Stomach smooth muscle (tissue), 2 donors: ENCODE measurements at regions not wholly inside any gene's neighbourhood (a gene's known extent, or its start where the extent isn't known, plus 50 kb on each side); places are given as distances from the start of the nearest gene placed in this dataset.
"Not testable (repeated sequence)": the region's sequence is repeated elsewhere in the genome, so short reads cannot be mapped to it uniquely, and the experiment has no call there.

ENCODE experiments used
- H3K27ac ChIP-seq: one replicate; pipeline ENCODE4 v1.7.0; 2013; ENCODE audit warnings: mild to moderate bottlenecking, low read length, inconsistent platforms
- H3K27me3 ChIP-seq, 2 donors: one replicate each; pipeline ENCODE4 v1.7.0; 2013; ENCODE audit warnings: low read length in 2 of 2; ENCODE audit not compliant: insufficient read depth in 2 of 2, control insufficient read depth in 1 of 2
- H3K36me3 ChIP-seq, 2 donors: one replicate each; pipeline ENCODE4 v1.7.0; 2013; ENCODE audit warnings: low read length in 2 of 2; ENCODE audit not compliant: control insufficient read depth in 2 of 2, insufficient read depth in 2 of 2
- H3K4me1 ChIP-seq: one replicate; pipeline ENCODE4 v1.7.0; 2013; ENCODE audit warnings: low read length; ENCODE audit not compliant: control insufficient read depth, insufficient read depth
- H3K4me3 ChIP-seq, 2 donors: one replicate each; pipeline ENCODE4 v1.7.0; 2013; ENCODE audit warnings: low read length in 2 of 2
- H3K9ac ChIP-seq, 2 donors: one replicate each; pipeline ENCODE4 v1.7.0; 2013; ENCODE audit warnings: low read length in 2 of 2, mild to moderate bottlenecking in 1 of 2
- H3K9me3 ChIP-seq, 2 donors: one replicate each; pipeline ENCODE4 v1.7.0; 2013; ENCODE audit warnings: low read length in 2 of 2; ENCODE audit not compliant: control insufficient read depth in 2 of 2
- donor health status: healthy.
- donor health status: Pancreatic carcinoma.

DNA sequence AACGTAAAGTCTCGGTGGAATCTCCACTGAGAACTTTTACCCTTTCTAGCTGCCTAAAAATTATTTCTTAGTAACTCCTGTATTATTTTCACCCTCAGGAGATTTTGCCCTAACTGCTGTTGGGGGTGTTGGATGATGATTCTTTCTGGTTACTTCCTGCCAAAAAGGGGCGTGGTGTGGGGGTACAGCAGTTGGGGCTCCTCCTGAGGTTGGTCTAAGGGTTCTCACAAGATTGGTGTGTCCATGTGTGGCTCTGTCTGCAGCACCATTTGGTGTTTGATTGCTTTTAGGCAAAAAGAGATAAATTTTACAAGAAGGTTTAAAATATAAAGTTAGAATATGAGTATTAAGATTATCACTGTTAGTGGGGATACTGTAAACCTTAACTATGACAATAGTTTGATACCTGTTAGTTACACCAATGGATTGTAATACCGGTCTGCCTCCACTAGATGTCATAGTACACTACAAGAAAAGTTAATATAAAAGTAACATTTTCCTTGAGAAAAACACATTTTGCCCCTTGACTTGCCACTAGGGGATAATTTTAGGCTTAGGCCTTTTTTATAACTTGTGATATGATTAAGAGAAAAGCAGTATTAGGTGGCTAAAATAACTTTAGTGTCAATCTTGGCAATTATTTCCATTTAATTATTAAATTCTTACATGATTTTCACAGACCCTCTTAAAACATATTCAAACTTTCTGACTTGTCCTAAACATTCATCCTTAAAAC, 928.7 kb downstream of the IPMK start:
- H3K4me1 ChIP-seq = no peaks in the 10 kb centered on the region
- H3K4me3 ChIP-seq = no peak overlapping the region
- H3K36me3 ChIP-seq = no peaks in the 10 kb centered on the region
- H3K9ac ChIP-seq = no peak overlapping the region
- no peaks in the 10 kb centered on the region for H3K9me3 ChIP-seq
- H3K27ac ChIP-seq = no peak overlapping the region
- no peaks in the 10 kb centered on the region for H3K27me3 ChIP-seq

DNA sequence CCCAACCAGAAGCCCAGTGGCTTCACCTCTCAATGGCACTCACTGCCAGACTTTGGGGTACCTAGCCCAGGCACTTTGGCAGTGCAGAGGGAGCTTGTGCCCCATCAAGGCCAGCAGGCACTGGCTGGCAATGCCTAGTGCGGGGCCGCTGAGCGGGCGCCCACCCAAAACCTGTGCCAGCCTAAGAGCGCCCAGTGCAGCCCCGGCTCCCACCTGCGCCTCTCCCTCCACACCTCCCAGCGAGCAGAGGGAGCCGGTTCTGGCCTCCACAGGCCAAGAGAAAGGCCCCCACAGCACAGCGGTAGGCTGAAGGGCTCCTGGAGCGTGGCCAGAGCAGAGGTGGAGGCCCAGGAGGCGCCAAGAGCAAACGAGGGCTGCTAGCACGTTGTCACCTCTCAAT, 930.8 kb downstream of the IPMK start:
- H3K27me3 ChIP-seq = no peaks in the 10 kb centered on the region
- H3K9me3 ChIP-seq = no peaks in the 10 kb centered on the region
- H3K27ac ChIP-seq = no peak overlapping the region
- no peaks in the 10 kb centered on the region for H3K4me1 ChIP-seq
- H3K36me3 ChIP-seq = no peaks in the 10 kb centered on the region
- no peak overlapping the region for H3K4me3 ChIP-seq
- H3K9ac ChIP-seq = no peak overlapping the region

DNA sequence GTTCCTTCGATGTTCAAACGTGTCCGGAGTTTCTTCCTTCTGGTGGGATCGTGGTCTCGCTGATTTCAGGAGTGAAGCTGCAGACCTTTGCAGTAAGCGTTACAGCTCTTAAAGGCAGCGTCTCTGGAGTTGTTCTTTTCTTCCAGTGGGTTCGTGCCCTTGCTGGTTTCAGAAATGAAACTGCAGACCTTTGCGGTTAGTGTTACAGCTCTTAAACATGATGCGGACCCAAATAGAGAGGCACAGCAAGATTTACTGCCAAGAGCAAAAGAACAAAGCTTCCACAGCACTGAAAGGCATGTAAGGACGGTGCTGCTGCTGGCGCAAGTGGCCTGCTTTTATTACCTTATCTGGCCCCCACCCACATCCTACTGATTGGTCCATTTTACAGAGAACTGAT, 931.4 kb downstream of the IPMK start:
- Histone ChIP-seq H3K27ac (no peak overlapping the region), H3K4me3 (no peak overlapping the region), H3K4me1 (no peaks in the 10 kb centered on the region), H3K27me3 (no peaks in the 10 kb centered on the region), H3K9me3 (no peaks in the 10 kb centered on the region), H3K36me3 (no peaks in the 10 kb centered on the region), H3K9ac (no peak overlapping the region)

DNA sequence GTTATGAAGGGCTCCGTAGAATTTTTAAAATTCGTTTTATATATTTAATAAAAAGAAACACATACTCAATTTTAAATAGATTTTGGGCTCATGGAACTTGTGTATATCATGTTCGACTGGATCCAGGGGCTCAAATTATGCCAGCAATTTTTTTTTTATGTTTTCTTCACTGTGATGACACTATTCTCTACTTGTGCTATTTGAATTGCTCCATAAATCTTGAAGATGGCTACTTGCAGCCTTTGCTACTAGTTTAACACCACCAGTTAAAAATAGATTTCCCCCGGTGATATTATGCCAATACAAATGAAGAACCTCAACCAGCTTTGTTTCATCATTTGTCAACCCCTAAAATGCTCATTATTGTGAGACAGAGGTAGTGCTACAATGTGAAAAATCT, 933.2 kb downstream of the IPMK start:
- H3K27me3 ChIP-seq = no peaks in the 10 kb centered on the region

DNA sequence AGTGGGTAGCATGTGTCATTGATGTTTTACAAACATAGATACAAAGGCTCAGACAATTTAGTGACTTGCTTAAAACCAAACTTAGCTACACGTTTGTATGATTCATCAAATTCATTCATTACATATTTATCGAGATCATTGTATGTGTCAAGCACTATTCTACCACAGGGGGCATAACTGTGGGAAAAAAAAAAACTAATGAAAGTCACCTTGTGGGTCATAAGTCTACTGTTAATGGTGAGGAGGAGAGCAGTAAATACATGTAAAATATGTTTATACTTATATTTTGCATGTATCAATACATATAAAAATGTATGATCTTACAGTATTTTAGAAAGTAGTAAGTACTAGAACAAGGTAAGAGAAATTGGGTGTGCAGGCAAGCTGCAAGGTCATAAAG, 933.8 kb downstream of the IPMK start:
- Histone ChIP-seq H3K36me3 (no peaks in the 10 kb centered on the region), H3K4me1 (no peaks in the 10 kb centered on the region), H3K9me3 (no peaks in the 10 kb centered on the region), H3K27ac (no peak overlapping the region), H3K27me3 (no peaks in the 10 kb centered on the region), H3K9ac (no peak overlapping the region), H3K4me3 (no peak overlapping the region)

More for the DNA sequence above, 933.2 kb downstream of the IPMK start:
- H3K9ac ChIP-seq = no peak overlapping the region
- no peak overlapping the region for H3K4me3 ChIP-seq
- no peaks in the 10 kb centered on the region for H3K4me1 ChIP-seq
- no peaks in the 10 kb centered on the region for H3K9me3 ChIP-seq
- no peaks in the 10 kb centered on the region for H3K36me3 ChIP-seq
- no peak overlapping the region for H3K27ac ChIP-seq

DNA sequence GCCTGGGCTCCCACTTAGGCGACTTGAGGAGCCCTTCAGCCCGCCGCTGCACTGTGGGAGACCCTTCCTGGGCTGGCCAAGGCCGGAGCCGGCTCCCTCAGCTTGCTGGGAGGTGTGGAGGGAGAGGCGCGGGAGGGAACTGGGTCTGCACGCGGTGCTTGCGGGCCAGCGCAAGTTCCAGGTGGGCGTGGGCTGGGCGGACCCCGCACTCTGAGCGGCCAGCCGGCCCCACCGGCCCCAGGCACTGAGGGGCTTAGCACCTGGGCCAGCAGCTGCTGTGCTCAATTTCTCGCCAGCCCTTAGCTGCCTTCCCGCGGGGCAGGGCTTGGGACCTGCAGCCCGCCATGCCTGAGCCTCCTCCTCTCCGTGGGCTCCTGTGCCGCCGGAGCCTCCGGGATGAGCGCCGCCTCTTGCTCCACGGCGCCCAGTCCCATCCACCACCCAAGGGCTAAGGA, 946.3 kb downstream of the IPMK start:
- H3K9me3 ChIP-seq, H3K4me3 ChIP-seq, H3K36me3 ChIP-seq, H3K9ac ChIP-seq, H3K27ac ChIP-seq, H3K4me1 ChIP-seq, H3K27me3 ChIP-seq: not testable (repeated sequence)

DNA sequence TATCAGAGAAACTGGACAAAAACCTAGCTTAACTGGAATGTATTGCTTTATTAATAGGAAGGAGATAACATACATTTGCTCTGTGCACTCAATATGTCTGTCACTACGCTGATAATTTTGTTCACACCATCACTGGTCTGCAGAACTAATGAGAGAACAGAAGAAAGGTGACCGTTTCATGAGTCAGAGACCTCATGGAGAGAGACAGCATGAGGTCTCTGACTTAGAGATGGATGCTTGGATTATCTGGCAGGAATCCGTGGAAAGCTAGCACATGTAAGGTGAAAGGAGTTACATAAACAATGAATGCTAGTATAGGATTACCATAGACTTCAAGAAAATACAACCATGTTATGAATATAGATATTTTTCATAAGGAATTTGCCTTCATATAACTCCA, 947.3 kb downstream of the IPMK start:
- H3K4me3 ChIP-seq = no peak overlapping the region
- no peaks in the 10 kb centered on the region for H3K4me1 ChIP-seq
- peaks cover 0 to 4% of the 10 kb centered on the region in 2 donors for H3K27me3 ChIP-seq
- H3K9me3 ChIP-seq = no peaks in the 10 kb centered on the region
- no peak overlapping the region for H3K9ac ChIP-seq
- H3K36me3 ChIP-seq = no peaks in the 10 kb centered on the region
- H3K27ac ChIP-seq = no peak overlapping the region

DNA sequence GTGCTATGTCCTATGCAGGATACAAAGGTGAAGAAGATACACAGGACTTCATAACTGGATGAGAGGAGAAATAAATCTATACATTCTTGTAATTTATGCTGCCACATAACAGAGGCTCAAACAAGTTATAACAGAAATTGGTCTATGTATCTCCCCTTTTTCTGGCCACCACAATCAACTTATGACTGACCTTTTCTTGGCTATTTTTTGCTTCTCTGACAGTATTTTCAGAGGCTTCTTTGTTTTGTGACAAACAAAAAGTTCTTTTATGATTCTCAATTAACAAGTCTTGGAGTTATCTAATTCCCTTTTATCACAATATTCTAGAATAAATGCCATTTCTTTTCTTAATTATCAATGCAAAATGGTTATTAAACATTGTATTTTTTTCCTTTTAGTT, 953.0 kb upstream of the ZWINT start:
- Histone ChIP-seq H3K9ac (no peak overlapping the region), H3K9me3 (no peaks in the 10 kb centered on the region), H3K27me3 (no peaks in the 10 kb centered on the region), H3K4me3 (no peak overlapping the region), H3K27ac (no peak overlapping the region), H3K36me3 (no peaks in the 10 kb centered on the region), H3K4me1 (no peaks in the 10 kb centered on the region)

DNA sequence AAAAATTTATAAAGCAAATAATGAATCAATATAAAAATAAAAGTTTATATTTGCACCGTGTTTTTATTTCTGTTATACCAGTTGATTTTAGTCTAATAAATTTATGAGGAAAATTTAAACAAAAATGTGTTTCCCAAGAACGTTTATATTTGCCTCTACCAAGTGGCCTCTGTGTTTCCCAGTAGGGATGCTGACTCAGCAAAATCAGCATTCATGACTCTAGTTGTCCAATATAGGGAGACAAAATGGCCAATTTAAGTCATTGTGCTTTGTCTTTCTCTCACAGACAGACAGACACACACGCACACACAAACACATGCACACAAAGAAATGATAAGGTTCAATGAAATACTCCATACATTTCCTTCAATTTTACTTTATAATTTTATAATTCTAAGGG, 942.5 kb upstream of the ZWINT start:
- H3K9ac ChIP-seq = no peak overlapping the region
- no peaks in the 10 kb centered on the region for H3K36me3 ChIP-seq
- H3K4me1 ChIP-seq = no peaks in the 10 kb centered on the region
- no peak overlapping the region for H3K4me3 ChIP-seq
- H3K27ac ChIP-seq = no peak overlapping the region
- H3K27me3 ChIP-seq = no peaks in the 10 kb centered on the region
- no peaks in the 10 kb centered on the region for H3K9me3 ChIP-seq

DNA sequence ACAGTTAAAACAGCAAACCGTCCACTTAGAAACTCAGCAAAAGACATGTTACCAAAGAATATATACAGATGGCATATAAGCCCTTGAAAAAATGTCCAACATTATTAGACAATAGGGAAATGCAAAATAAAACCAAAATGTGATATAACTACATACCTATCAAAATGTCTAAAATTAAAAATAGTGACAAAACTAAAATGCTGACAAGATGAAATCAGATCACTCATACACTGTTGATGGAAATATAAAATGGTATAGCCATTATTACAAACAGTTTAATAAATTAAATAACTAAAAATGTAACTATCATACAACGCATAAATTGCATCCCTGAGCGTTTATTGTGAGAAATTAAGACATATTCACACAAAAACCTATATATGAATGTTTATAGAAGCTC, 939.7 kb upstream of the ZWINT start:
- Histone ChIP-seq H3K4me3 (no peak overlapping the region), H3K4me1 (no peaks in the 10 kb centered on the region), H3K36me3 (no peaks in the 10 kb centered on the region), H3K27ac (no peak overlapping the region), H3K9ac (no peak overlapping the region), H3K27me3 (no peaks in the 10 kb centered on the region), H3K9me3 (no peaks in the 10 kb centered on the region)

DNA sequence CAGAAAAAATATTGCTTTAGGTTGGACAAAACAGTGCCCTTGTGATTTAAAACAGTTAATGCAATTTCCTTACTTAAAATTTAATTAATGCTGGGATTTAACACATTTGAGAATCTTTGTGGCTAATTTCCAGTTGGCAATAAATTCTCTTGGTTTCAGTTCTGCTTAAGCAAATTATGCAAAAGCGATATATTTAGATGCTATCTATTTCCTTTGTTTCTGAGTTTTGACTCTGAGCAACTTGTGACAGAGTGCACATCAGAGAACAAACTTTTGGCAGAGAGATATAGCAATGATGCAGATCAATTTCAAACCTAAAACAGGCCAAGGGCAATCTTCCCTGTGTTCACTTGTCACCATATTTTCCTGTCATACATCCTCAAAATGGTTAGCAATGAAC, 933.6 kb upstream of the ZWINT start:
- H3K27me3 ChIP-seq = no peaks in the 10 kb centered on the region
- no peaks in the 10 kb centered on the region for H3K36me3 ChIP-seq
- H3K27ac ChIP-seq = no peak overlapping the region

More for the DNA sequence above, 933.6 kb upstream of the ZWINT start:
- H3K4me1 ChIP-seq = no peaks in the 10 kb centered on the region
- no peak overlapping the region for H3K4me3 ChIP-seq
- no peak overlapping the region for H3K9ac ChIP-seq
- no peaks in the 10 kb centered on the region for H3K9me3 ChIP-seq
